CD4-positive, alpha-beta T cell treated with Interleukin-17A for 1 hour (primary cell): ENCODE measurements at regions not wholly inside any gene's neighbourhood (a gene's known extent, or its start where the extent isn't known, plus 50 kb on each side); places are given as distances from the start of the nearest gene placed in this dataset.
"Not testable (repeated sequence)": the region's sequence is repeated elsewhere in the genome, so short reads cannot be mapped to it uniquely, and the experiment has no call there.

ENCODE experiments used
- DNase-seq: peaks from one replicate; pipeline ENCODE4 v3.0.0-alpha.2; 2020

DNA sequence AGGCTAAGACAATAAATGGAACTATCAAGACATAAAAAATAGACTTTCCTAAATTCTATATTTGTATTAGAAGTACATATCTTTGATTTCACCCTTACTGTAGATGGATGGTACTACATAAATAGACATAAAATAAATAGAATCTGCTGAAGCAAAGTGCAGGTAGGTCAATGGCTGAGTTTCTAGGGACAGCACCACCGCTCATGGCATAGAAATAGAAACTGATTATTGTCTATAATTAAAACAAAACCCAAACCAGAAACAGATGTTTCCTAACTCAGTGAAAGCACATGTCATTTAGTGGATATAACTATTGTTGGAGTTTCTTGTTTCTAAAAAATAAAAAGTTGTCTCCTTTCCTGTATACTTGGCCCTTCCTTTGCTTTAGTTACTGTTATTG, 387.3 kb upstream of the ADGRL3 start:
- no peak for DNase-seq

DNA sequence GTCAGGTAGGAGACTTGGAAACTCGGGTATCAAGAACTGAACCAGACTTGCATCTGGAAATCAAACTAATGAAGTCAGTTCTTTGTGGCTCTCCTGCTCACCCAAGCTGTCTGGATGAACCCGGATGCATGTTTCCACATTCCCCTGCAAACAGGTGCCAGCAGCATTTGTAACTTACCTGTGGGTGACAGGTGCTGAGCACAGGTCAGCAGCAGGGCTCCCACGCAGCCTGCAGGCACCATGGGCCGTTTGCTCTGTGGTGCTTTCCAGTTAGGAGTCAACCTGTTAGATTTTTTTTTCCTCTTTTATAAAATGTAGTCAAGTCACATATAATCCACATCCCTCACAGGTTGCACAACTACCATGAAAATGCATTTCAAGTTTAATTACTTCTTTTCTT, 385.6 kb upstream of the ADGRL3 start:
- DNase-seq = no peak

DNA sequence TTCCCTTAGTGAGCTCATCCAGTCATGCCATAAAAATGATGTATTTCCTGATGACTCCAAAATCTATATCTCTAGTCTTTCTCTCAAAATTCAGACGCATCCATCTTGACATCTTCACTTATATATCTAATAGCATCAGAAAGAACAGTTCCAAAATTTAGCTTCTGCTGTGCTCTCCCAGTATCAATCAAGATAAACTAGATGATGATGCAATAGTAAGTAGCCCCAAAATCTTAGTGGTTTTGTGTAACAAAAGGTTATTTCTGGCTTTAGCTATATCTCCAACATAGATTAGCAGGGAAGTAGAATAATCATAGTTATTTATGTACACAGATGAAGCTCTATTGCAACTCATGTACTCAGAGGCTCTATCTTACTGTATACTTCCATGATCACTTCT, 382.5 kb upstream of the ADGRL3 start:
- DNase-seq = no peak

DNA sequence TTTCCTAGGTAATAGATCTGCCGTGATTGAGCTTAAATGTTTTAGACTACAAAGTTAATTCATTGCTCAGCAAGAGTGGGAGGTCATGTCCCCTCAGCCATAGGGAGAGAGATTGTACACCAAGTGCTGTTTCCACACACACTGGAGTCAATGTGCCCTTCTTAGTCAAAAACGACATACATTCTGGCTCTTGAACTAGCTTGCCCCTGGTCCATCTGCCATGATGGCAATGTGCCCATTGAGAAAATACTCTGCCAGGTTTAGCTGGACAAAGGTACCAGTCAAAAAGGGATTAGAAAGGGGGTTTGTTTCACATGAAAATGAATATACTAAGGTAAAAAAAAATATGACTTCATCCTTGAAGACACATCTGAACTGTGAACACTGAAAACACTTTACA, 377.1 kb upstream of the ADGRL3 start:
- no peak for DNase-seq

DNA sequence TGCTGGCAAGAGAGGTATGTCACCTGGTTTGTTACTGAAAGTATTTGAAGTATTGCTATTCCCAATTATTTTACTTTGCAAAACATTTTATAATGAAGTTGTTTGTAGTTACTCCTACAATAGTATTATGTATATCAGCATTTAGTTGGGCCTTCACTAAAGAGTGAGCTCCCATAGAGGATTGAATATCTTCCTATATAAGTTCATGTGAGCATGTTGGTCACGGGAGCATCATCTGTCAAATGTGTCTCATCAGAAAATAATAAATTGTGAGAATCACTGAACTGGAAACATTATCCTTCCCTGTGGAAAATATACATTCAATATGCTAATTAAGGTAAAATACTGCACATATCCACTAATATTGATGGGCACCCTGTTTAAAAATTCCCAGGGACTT, 360.1 kb upstream of the ADGRL3 start:
- no peak for DNase-seq

DNA sequence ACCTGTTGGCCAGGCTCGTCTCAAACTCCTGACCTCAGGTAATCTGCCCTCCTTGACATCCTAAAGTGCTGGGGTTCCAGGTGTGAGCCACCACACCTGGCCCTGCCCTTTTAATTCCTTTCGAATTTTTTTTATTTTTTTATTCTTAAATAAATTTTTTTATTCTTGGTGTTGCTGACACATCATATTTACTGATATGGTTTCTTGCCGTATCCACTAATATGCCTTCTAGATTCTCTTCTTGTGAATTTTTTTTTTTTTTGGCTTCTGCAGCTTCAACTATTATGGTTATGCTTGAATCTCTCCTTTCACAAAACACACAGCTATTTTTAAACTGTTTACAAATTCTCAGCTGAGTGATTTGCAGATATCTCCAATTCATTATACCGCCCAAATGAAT, 353.4 kb upstream of the ADGRL3 start:
- DNase-seq = no peak

DNA sequence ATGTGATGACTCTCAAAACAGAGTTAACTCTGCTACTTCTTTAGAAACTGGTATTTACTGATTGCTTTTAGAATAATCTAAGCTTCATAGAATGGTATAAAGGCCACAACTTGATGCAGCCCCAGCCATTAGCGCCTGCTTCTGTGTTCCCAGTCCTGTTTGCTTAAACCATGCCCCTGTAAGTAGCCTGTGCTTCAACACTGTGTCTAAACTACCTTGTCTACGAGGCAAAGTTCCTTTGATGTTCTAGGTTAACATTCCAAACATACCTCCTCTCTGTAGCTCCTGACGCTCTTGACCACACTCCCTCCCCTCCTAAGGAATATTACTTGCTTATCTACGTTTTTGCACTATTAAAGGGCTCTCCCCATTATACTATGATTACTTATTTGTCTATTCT, 352.5 kb upstream of the ADGRL3 start:
- DNase-seq = no peak

DNA sequence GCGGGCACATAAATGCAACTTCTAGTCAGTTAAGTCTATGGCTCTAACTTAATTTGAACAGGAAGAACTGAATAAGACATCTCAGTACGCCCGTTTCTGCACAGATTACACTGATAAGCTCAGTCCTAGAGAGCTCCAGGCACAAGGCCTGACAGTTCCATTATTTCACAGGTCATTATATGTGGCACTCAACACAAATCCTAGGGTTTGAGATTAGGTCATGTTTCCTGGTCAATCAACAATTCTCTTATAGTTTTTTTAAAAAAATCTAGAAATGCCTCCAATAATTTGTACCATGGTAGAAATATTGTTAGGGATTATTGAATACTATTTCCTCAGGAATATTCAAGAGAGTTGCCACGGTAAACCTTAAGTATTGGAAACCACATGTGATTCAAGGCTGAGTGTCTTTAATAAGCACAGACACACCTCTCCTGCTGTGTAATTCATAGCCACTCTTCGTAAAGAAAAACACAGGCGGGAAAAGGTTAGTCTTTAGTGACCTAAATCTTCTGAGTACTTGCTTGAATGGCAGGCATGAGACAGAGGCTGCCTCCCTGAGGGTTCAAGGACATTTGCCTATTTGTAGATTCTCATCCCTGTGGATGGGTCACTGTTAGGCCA, 342.9 kb upstream of the ADGRL3 start:
- no peak for DNase-seq

DNA sequence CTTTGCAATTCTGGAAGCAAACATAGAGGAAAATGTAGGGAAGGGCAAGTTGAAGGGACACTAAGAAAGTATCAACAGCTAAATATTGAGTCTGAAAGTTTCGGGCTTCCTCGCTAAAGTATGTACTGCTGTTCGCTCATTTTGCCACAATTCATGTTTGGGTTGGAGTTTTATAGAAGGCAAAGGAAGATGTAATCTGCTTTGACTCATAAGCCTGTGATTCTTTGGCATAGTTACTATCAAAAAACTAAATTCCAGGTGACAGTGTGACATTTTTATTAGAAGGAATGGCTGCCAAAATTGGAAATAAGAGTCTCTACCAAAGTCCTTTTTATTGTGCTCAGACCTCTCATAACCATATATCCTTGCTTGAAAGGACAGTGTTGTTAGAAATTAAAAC, 336.7 kb upstream of the ADGRL3 start:
- DNase-seq = no peak

DNA sequence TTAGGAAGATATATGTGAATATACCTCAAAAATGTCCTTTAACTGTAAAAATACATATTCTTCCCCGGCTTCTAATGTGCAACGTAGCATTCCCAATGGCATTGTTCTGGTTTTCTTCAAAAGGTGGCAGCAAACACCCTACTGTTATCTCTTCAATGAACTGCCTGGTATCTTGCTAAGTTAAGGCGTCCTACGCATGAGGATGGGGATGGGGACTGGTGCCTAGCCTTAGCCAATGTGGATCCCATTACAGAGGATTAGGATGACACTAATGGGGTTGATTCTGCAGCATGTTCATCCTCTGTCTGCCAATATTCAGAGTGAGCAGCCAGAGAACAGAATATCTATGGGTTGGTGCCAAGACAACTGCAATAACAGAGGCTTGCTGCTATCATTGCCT, 334.9 kb upstream of the ADGRL3 start:
- DNase-seq = no peak

DNA sequence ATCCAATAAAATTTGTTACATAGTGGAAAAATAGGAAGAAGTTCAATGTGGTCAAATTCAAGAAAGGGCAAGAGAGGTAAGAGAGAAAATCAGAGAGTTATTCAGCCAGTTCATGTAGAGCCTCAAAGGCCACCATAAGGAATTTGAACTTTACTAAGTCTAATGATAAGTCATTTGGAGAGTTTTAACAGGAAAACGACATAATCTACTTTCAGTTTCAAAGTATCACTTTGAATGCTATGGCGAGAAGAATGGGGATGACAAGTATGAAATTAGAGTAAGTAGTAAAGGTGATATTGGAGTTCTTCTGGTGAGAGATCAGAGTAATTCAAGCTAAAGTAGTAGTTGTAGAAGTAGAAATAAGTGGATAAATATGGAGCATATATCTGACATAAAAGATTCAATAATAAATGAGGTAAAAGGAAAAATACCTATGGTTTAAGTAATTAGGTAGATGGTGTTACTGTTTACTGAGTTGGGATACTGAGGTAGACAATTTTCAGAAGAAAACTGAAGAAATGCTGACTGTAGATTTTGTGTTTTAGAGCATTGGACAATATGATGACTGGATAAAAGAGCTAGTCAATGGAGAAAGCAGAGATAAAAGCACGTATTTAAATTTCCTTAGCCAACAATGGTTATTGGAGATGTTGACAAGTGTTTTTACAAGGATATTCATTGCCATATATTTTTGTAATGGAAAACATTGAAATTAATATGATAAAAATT, 331.7 kb upstream of the ADGRL3 start:
- no peak for DNase-seq

DNA sequence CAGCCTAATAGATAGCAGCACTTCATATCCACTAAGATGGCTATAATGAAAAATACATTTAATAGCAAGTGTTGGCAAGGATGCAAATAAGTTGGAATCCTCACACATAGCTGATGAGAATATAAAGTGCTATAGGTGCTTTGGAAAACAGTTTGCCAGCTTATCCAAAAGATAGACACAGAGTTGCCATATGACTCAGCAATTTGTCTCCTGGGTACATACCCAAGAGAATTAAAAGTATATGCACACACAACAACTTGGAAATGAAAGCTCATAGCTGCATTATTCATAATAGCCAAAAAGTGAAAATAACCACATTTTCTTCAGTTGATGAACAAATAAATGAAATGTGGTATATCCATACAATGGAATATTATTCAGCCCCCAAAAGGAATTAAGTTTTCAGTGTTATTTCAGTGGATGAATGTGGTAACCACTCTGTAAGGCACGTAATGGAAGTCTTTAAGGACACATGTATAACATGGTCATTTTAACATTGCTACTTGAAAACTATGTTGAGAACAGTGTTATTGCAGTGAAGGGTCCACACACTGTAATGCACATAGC, 320.9 kb upstream of the ADGRL3 start:
- DNase-seq = no peak

DNA sequence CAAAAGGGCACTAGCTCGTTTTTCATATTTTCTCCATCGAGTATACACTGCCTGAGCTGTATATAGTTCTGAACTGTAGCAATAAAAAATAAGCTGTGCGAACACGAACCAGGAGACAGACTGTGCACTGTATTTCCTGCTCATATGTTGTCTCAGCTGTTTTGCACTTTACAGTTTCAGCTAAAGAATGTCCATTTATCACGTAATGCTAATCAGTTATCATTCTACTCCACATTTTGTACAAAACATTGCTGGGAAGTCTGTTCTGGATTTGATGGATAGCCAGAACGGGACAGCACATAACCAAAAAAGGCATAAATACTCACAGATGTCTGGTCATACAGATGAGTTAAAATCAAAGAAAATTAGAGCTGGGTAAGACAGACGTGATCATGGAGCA, 315.5 kb upstream of the ADGRL3 start:
- no peak for DNase-seq

DNA sequence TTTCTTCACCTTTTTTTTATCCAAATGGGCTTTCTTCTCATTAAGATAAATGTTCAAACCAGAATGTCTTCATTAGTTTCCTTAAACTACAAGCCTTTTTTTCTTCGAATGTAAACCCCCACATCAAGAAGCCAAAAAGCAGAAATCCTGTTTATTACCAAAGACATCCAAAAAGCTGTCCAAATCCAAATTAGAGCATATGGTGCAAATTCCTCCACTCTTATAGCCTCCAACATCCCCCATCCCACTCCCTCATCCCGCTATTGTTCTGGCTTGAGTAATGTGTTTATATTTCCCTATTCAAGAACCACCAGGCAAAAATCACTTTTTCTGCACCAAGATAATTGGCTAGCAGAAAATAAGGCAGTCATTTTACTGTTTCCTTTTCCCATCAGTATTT, 315.1 kb upstream of the ADGRL3 start:
- no peak for DNase-seq

DNA sequence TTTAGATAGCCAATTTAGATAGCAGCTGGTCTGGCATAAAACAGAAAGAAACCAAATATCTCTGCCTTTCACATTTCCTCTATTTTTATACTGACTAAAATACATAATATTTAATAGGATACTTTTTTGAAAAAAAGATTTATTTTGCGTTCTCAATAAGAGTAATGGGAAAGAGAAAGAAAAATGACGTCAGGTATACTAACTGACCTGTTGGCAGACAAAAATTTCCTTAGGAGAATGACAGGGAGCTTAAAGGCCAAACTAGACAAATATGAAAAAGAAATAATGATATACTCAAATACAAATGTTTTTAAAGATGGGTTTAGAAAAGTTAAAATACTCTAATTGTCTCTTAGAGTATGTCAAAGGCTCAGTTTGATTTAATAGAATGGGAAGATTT, 309.4 kb upstream of the ADGRL3 start:
- no peak for DNase-seq

DNA sequence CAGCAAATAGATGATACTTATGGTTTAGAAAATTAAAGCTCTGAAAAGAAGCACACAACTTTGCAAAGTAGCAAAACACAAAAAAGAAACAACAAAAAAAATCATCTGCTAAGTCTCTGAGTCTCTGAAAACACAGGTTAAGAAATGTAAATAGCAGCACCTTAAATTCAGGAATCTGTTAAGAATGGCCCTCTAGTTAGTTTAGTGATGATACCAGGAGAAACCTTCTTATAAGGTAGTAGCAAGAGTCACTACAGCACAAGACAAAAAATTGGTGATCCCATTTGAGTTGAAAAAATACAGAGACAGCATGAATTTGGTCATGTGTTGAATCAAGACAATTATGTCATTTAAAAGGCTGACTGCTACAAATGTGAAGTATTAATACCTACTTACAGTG, 308.2 kb upstream of the ADGRL3 start:
- no peak for DNase-seq

DNA sequence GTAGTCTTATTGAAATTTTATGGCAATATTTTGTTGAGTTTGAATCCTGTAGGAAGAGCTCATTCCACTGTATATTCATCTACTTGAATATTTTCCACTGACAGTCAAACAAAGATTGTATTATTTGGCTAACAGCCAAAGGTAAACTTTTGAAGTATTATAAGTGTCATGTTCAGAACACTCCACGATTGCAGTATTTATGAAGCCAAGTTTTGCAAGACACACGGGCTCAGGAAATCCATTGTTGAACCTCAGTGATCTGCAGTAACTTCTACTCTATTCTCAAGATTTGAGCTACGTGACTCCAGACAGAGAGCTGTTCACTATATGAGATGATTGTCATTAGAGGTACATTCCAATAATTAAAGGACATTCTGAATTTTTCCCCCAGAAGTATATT, 302.7 kb upstream of the ADGRL3 start:
- no peak for DNase-seq

DNA sequence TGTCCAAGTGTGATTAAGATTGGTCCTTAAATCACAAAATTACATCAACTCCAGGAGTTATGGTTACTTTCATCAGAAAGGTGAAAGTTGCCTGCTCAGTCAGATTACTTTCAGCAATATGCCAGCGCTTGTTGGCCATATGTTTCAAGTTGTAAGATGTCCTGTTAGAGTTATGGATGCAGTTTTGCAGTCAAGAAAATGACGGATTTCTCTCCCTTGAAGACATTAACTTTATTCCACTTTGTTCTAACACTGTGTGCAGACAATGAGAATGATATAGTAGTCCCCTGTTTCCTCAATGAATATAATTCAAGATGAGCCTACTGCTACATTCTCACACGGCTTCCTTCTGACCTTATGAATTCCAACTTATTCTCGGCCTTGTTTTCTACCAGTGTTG, 295.0 kb upstream of the ADGRL3 start:
- no peak for DNase-seq

DNA sequence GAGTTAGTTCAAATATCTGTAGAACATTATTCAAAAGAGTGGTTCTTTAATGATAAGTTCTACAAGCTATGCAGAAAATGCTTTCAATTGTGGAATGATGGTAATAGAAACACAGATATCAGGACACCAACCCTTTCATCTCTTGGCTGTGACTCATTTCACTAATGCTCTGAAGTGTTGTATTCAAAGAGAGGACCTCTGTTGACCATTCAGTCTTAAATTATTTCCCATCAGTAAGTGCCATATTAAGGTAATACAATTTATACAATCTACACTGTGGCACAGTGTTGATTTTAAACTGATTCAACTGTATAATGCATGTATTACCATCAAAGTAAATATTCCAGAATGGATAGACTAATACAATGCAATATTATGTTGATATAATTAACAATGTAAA, 289.0 kb upstream of the ADGRL3 start:
- DNase-seq = no peak

DNA sequence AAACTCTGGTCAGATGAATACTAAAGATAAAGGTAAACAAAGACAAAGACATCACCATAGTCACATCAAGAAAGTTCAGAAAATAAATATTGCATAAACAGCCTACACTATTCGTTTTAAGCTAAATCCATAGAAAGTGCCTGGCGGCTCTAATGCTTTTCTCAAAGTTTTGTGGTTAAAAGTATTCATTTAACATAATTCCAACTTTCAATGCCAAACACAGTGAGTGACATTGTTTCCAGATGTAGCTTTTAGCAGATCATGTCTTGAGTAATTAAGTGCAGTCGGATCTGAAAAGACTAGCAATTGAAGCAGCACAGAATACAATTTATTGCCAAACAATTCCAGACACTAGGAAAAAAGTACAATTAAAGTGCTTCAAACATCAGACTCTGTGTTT, 287.1 kb upstream of the ADGRL3 start:
- DNase-seq = no peak

DNA sequence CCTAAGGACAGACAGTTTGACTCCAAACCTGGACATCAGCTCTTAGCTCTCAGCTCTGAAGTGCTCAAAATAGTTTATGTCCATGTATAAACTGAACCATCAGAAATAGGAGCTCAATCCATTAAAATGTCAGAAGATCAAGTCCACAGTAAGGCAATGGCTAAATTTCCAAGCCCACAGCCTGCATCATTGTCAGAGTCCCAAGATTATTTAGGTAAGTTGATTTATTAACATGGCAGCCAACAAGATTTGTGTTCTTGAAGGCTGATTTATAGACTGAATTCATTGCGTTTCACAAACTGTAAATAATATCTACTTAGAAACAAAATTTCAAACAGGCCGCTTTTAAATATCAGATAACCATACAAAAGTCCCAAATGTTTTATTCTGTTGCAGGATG, 286.5 kb upstream of the ADGRL3 start:
- DNase-seq = no peak

DNA sequence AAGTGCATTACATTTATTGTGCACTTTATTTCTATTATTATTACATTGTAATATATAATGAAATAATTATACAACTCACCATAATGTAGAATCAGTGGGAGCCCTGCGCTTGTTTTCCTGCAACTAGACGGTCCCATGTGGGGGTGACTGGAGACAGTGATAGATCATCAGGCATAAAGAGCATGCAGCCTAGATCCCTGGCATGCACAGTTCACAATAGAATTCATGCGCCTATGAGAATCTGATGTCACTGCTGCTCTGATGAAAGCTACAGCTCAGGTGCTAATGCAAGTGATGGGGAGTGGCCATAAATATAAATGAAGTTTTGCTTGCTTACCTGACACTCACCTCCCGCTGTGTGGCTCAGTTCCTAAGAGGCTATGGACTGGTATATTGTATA, 278.4 kb upstream of the ADGRL3 start:
- not testable (repeated sequence) for DNase-seq

DNA sequence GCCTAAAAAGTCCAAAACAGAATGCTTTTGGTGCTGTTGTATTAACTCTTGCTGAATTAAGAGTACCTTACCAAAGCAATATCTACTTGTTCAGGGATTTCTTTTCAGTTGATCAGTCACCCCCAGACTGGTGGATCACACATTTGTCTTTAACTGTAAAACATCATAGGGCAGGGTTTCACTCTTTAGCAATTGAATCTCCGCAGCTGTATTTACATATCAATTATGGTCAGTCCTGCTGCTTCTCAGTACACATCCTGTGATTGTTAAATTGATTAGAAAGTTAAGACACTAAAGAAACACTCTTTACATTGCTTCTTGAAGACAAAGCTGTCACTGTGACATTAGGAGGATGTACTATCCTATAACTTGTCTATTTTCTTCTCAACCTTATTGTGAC, 277.1 kb upstream of the ADGRL3 start:
- no peak for DNase-seq

DNA sequence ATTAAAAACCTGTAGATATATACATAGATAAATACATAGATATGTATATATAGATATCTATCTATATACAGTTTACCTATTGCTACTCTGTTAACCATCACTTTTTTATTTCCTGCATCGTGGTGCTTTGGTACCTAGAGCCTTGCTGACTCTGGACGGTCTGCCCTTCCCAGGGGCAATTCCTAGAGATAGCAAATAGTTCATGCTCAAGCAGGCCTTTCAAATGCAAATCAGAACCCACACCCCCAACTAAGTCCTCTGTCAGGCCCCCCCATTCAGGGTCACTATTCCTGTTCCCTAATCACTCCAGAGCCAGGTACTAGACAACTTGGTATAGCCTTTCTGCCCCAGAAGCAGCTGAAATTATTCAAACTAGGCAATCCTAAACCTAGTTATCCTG, 273.5 kb upstream of the ADGRL3 start:
- no peak for DNase-seq

DNA sequence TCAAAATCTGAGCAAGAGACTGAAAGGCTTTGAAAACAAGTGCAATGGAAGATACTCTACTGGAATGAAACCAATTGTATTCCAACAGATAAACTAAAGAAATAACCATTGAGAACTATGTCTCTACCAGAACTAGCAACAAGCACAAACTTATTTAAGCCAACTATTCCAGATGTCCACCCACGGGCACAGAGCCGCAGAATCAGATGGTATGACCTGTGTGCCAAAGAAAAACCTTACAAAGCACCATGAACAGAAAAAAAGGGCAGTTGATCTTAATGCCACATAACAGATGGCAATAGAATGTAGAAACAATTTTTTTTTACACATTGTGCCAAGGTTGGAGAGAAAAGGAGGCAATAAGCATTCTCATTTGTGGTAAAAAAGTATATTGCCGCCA, 269.3 kb upstream of the ADGRL3 start:
- DNase-seq = no peak
